GM10248 (cell line): ENCODE measurements at regions not wholly inside any gene's neighbourhood (a gene's known extent, or its start where the extent isn't known, plus 50 kb on each side); places are given as distances from the start of the nearest gene placed in this dataset.

Experiments used
- CTCF ChIA-PET: fragments of 300-600 bp; sonication (Branson Sonifier 250); formaldehyde crosslinking; extraction: SDS; loops from one replicate; lab custom pipeline; 2021; ENCODE audit warnings: antibody characterized with exemption; lab: Yijun Ruan, JAX
- POLR2A ChIA-PET: fragments of 350-650 bp; sonication (Branson Sonifier 250); formaldehyde crosslinking; extraction: SDS; loops from one replicate; lab custom pipeline; 2020; ENCODE audit warnings: antibody characterized with exemption; lab: Yijun Ruan, JAX
- DNase-seq: peaks from one replicate; pipeline ENCODE4 v3.0.0; 2012; ENCODE audit errors: extremely low spot score
- TF ChIP-seq, protein P1 (sequence below): IDR thresholded peaks from 2 replicates; pipeline ENCODE4 v1.5.1; 2012; ENCODE audit warnings: mild to moderate bottlenecking, low read depth; ENCODE audit errors: extremely low read depth, missing control alignments, control extremely low read depth

- TF ChIP-seq, protein P1, sequence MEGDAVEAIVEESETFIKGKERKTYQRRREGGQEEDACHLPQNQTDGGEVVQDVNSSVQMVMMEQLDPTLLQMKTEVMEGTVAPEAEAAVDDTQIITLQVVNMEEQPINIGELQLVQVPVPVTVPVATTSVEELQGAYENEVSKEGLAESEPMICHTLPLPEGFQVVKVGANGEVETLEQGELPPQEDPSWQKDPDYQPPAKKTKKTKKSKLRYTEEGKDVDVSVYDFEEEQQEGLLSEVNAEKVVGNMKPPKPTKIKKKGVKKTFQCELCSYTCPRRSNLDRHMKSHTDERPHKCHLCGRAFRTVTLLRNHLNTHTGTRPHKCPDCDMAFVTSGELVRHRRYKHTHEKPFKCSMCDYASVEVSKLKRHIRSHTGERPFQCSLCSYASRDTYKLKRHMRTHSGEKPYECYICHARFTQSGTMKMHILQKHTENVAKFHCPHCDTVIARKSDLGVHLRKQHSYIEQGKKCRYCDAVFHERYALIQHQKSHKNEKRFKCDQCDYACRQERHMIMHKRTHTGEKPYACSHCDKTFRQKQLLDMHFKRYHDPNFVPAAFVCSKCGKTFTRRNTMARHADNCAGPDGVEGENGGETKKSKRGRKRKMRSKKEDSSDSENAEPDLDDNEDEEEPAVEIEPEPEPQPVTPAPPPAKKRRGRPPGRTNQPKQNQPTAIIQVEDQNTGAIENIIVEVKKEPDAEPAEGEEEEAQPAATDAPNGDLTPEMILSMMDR = no peak
- ChIA-PET CTCF (interaction anchor here (1.0 to 1.6 kb wide), 7 partner anchors 8 to 24 kb away, joined by 3 to 7 read pairs (median 5); no protein-coding TSS in a partner anchor), POLR2A (no interaction called here)
- no peak for DNase-seq
Observed at GRCh38 chr6:126738146-126738545, 380.3 kb upstream of the RSPO3 start.

- DNase-seq = no peak
- ChIA-PET CTCF (interaction anchor here (1.0 to 1.6 kb wide), 7 partner anchors 8 to 23 kb away, joined by 3 to 7 read pairs (median 5); no protein-coding TSS in a partner anchor), POLR2A (no interaction called here)
- TF ChIP-seq, protein P1 = no peak
Observed at GRCh38 chr6:126738641-126739040, 379.8 kb upstream of the RSPO3 start.

DNA sequence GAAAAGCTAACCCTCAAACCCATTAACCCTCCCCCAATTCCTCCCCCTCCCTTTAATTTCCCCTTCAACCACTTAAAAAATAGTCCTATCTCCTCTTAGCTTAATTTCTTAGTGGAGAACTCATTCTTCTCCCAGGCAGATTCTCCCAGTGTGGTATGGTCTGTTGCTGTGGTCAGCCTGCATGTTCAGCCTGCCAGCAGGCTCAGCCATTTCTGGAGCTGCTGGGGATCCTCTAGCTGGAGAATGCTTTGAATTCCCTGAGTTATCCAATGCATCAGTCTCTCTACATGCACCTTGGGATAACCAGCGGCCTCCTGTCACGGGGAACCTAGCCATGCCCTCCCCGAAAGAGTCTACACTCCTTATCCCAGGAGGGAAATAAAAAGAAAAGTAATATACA, 375.4 kb upstream of the RSPO3 start:
- ChIA-PET POLR2A (no interaction called here), CTCF (interaction anchor here (1.3 to 1.4 kb wide), 2 partner anchors 9 to 20 kb away, joined by 3 to 6 read pairs; no protein-coding TSS in a partner anchor)
- TF ChIP-seq, protein P1 = no peak

GRCh38 chr6:126747728-126748540, 370.5 kb upstream of the RSPO3 start:
- TF ChIP-seq, protein P1 = no peak

More for the DNA sequence above, 375.4 kb upstream of the RSPO3 start:
- DNase-seq = no peak

GRCh38 chr6:126753606-126754005, 364.9 kb upstream of the RSPO3 start:
- POLR2A ChIA-PET = no interaction called here
- DNase-seq = no peak
- TF ChIP-seq, protein P1 = no peak
- CTCF ChIA-PET = interaction anchor here (0.8 to 1.3 kb wide), 6 partner anchors 8 to 48 kb away, joined by 3 to 6 read pairs (median 4); no protein-coding TSS in a partner anchor

More at GRCh38 chr6:126747728-126748540, 370.5 kb upstream of the RSPO3 start:
- POLR2A ChIA-PET = no interaction called here
- DNase-seq = no peak
- CTCF ChIA-PET = interaction anchor here (1.0 to 1.9 kb wide), 3 partner anchors 10 to 33 kb away, joined by 3 to 6 read pairs (median 5); no protein-coding TSS in a partner anchor

DNA sequence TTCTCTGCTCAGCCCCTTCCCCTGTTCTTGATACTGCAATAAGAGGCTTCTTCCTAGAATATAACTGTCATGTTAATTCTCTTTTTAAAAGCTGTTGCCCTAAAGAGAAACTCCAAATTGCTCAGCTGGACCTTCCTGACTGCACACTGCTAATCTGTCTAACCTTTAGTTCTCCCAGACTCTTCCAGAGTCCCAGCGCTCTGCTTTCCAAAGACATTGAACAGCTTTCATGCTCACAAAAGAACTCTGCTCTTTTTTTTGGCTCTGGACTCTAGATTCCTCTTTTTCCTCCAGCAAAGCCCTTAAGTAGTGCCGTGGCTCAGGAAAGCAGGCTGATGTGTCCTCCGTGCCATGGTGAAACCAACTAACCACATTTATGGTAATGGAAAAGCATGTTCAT, 356.6 kb upstream of the RSPO3 start:
- POLR2A ChIA-PET = no interaction called here

More for the DNA sequence above, 356.6 kb upstream of the RSPO3 start:
- no peak for DNase-seq
- CTCF ChIA-PET = interaction anchor here (1.0 to 1.5 kb wide), 3 partner anchors 9 to 41 kb away, joined by 5 read pairs; no protein-coding TSS in a partner anchor
- TF ChIP-seq, protein P1 = no peak
